Left colon (tissue), 2 donors: ENCODE measurements at regions not wholly inside any gene's neighbourhood (a gene's known extent, or its start where the extent isn't known, plus 50 kb on each side); places are given as distances from the start of the nearest gene placed in this dataset.

ENCODE experiments used
- ATAC-seq: fragments of 200-7000 bp; cut with Tn5 transposase; one replicate; pipeline ENCODE4 v1.9.1; 2020; ENCODE audit warnings: mild to moderate bottlenecking, moderate library complexity
- DNase-seq, 2 donors: peaks; one replicate each; pipeline ENCODE4 v3.0.0-alpha.2; 2020
- intact Hi-C, 2 donors: fragments of 100-400 bp; cut with DNase I in 1 of 2; cut with micrococcal nuclease in 1 of 2; formaldehyde crosslinking; loops; one replicate each; pipeline versions ENCODE4 v1.11.2 to v1.14.0; 2022; cut with DNase I, micrococcal nuclease
- donor health status: DM: no; HTN: no; CAD: no.
- donor health status: DM: yes; HTN: yes; CAD: no.

GRCh38 chr10:128599538-128599937 lies 473.3 kb upstream of the MKI67 start:
- ATAC-seq (no peak), DNase-seq (no peak)
- intact Hi-C loops, result no loop called here

- intact Hi-C loops, result no loop called here
- peak; percentile 38 to 63 for DNase-seq
- ATAC-seq, result peak; percentile 72
These were observed 476.0 kb upstream of the MKI67 start for GRCh38 chr10:128602183-128602582.

GRCh38 chr10:128604025-128604424 lies 477.8 kb upstream of the MKI67 start:
- intact Hi-C loops, result no loop called here
- ATAC-seq (peak; percentile 64), DNase-seq (peak; percentile 47 to 62)

GRCh38 chr10:128605180-128605579 lies 479.0 kb upstream of the MKI67 start:
- ATAC-seq (peak; percentile 79), DNase-seq (no peak)
- intact Hi-C loops, result no loop called here

- no peak for DNase-seq
These were observed 479.8 kb upstream of the MKI67 start for GRCh38 chr10:128606055-128606454.

GRCh38 chr10:128608791-128609190 lies 482.6 kb upstream of the MKI67 start:
- intact Hi-C loops, result no loop called here
- DNase-seq (no peak), ATAC-seq (no peak)

More at GRCh38 chr10:128606055-128606454, 479.8 kb upstream of the MKI67 start:
- intact Hi-C loops, result no loop called here
- ATAC-seq, result no peak

GRCh38 chr10:128609460-128609859 lies 483.2 kb upstream of the MKI67 start:
- intact Hi-C loops, result no loop called here
- peak; percentile 69 for ATAC-seq
- DNase-seq, result peak in 1 of 2 donors; percentile 24

GRCh38 chr10:128610113-128610512 lies 483.9 kb upstream of the MKI67 start:
- ATAC-seq (no peak), DNase-seq (no peak)
- intact Hi-C loops, result no loop called here

- no peak for ATAC-seq
- intact Hi-C loops, result no loop called here
These were observed 486.0 kb upstream of the MKI67 start for GRCh38 chr10:128612195-128612594.

GRCh38 chr10:128612631-128613030 lies 486.4 kb upstream of the MKI67 start:
- no peak for ATAC-seq
- DNase-seq, result no peak
- intact Hi-C loops, result no loop called here

More at GRCh38 chr10:128612195-128612594, 486.0 kb upstream of the MKI67 start:
- no peak for DNase-seq

- DNase-seq, result no peak
- ATAC-seq, result no peak
- intact Hi-C loops, result no loop called here
These were observed 487.9 kb upstream of the MKI67 start for GRCh38 chr10:128614016-128614605.

- ATAC-seq, result no peak
- DNase-seq, result no peak
- intact Hi-C loops, result no loop called here
These were observed 488.8 kb upstream of the MKI67 start for GRCh38 chr10:128614802-128615553.

GRCh38 chr10:128617532-128617931 lies 491.3 kb upstream of the MKI67 start:
- ATAC-seq (no peak), DNase-seq (no peak)
- intact Hi-C loops, result no loop called here

GRCh38 chr10:128622706-128623105 lies 496.5 kb upstream of the MKI67 start:
- ATAC-seq (no peak), DNase-seq (no peak)
- intact Hi-C loops, result no loop called here

GRCh38 chr10:128623776-128624175 lies 497.6 kb upstream of the MKI67 start:
- ATAC-seq (no peak), DNase-seq (no peak)
- intact Hi-C loops, result no loop called here

- intact Hi-C loops, result no loop called here
- DNase-seq (no peak), ATAC-seq (no peak)
These were observed 498.7 kb upstream of the MKI67 start for GRCh38 chr10:128624656-128625530.

- ATAC-seq (no peak), DNase-seq (no peak)
- intact Hi-C loops, result no loop called here
These were observed 499.7 kb upstream of the MKI67 start for GRCh38 chr10:128625926-128626325.

GRCh38 chr10:128626397-128627000 lies 500.3 kb upstream of the MKI67 start:
- DNase-seq (no peak), ATAC-seq (no peak)
- intact Hi-C loops, result no loop called here

- intact Hi-C loops, result no loop called here
- ATAC-seq (no peak), DNase-seq (no peak)
These were observed 501.6 kb upstream of the MKI67 start for GRCh38 chr10:128627811-128628210.
